T-helper 2 cell (primary cell): ENCODE measurements at regions not wholly inside any gene's neighbourhood (a gene's known extent, or its start where the extent isn't known, plus 50 kb on each side); places are given as distances from the start of the nearest gene placed in this dataset.

Experiments used
- DNase-seq, 5 experiments: peaks; one replicate each; pipeline versions ENCODE4 v3.0.0 to v3.0.0-alpha.2; 2012 to 2022

DNA sequence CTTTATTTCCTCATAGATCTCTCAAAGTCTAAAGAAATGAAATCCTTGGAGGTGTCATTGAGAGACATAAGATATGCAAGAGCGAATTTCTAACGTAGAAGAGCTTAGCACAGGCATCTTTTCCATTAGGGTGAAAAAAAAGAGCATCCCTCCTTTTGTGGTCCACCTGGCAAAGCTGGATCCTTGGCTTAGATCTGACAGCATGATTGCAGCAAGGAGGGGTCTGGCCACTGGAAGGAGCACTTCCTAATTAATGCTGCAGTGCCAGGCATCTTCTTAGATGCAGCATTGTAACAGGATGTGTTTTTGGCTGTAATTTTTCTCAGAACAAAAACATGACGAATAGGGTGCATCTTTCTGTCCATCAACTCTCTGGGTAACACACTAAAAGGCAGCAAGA, 60.1 kb upstream of the TFAP2D start:
- no peak for DNase-seq

DNA sequence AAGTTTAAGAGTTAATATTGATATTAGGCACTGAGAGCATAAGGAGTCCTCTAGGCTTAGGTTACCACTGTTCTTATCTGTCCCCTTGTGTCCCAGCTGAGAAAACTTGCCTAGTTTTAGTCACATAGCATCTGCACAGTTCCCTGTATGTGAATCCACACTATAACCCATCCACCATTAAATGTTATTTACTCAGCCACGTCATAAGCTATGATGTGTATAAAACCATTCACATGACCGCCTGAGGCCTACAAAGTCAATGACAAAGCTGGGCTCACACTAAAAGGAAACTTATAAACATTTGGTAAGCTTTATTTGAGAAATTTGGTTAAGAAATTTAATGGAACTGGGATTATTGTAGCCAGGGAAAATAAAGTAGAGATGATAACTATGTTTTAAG, 59.2 kb upstream of the TFAP2D start:
- DNase-seq = no peak

GRCh38 chr6:50655848-50656453, 57.4 kb upstream of the TFAP2D start:
- DNase-seq = peak in 1 of 5 experiments; percentile 3

- DNase-seq = no peak
Observed at GRCh38 chr6:50657513-50657912, 55.8 kb upstream of the TFAP2D start.

DNA sequence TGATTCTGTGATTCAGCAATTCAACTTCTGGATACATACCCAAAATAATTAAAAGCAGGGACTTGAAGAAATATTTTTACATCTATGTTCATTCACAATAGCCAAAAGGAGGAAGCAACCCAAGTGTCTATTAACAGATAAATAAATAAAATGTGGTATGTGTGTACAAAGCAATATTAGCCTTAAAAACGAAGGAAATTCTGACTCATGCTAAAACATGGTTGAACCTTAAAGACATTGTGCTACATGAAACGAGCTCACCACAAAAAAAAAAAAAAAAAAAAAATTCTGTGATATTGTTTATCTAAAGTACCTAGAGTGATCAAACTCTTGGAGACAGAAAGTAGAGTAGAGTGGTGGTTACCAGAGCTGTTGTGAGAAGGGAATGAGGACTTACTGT, 54.8 kb upstream of the TFAP2D start:
- DNase-seq = no peak

GRCh38 chr6:50661636-50662035, 51.7 kb upstream of the TFAP2D start:
- no peak for DNase-seq
